GM23338 (cell line): ENCODE measurements at regions not wholly inside any gene's neighbourhood (a gene's known extent, or its start where the extent isn't known, plus 50 kb on each side); places are given as distances from the start of the nearest gene placed in this dataset.

ENCODE experiments used
- POLR2AphosphoS5 ChIP-seq: IDR thresholded peaks from 2 replicates; pipeline ENCODE4 v1.6.1; 2016; ENCODE audit warnings: antibody characterized with exemption, low read depth
- STAT1 ChIP-seq: IDR thresholded peaks from one replicate; pipeline ENCODE4 v1.6.1; 2016; ENCODE audit warnings: antibody characterized with exemption; ENCODE audit not compliant: unreplicated experiment

DNA sequence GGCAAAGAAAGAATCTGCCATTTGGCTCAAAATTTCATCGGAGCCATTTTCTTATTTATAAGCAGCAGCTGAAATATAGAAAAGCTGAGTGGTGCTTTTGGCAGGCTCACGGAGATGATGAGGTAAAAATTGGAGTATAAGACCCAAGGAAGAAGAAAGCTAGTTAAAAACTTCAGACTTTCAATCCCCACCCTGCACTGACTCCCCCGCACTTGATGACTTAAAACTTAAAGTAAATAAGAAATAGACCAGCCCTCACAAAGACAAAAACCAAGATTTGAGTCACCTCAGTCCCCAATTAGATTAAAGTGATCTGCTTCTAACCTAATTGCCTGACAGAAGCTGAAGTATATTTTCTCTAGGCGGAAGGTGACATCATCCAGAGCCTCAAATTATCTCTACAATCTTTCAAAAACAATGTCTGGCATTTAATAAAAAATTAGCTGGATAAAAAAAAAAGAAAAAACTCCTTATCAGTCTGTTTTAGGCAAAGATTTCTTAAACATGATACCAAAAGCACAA, 124.0 kb upstream of the PJA2 start:
- TF ChIP-seq POLR2AphosphoS5 (no peak), STAT1 (no peak)
